ENCODE measurements at regions not wholly inside any gene's neighbourhood (a gene's known extent, or its start where the extent isn't known, plus 50 kb on each side); places are given as distances from the start of the nearest gene placed in this dataset.

GRCh38 chr6:137370871-137371633 lies 123.1 kb downstream of the OLIG3 start (continued):
- TF ChIP-seq ZNF592 (IDR thresholded peaks at IDR 0.05) (peak; percentile 97), MYB (IDR thresholded peaks at IDR 0.05; ENCODE audit: borderline replicate concordance, low read depth, low read length) (no peak), SRF (IDR thresholded peaks at IDR 0.05; ENCODE audit: low read depth in 2 of 2, low read length in 2 of 2) (no peak), IKZF2 (IDR thresholded peaks at IDR 0.05) (peak; percentile 73 to 76), EED (IDR thresholded peaks at IDR 0.05; ENCODE audit: low read depth) (0 out of 2 replicates have a peak, but pooled peaks have one; percentile 31), IKZF1 (conservative IDR thresholded peaks at IDR 0.05) (peak; percentile 55), PAX8 (IDR thresholded peaks at IDR 0.05) (no peak), SPI1 (IDR thresholded peaks at IDR 0.05; ENCODE audit: borderline replicate concordance, insufficient read depth, low read depth, low read length) (peak; percentile 90), RBBP5 (conservative IDR thresholded peaks at IDR 0.05) (no peak), KAT2A (conservative IDR thresholded peaks at IDR 0.05; ENCODE audit: control insufficient read depth, low read depth, low read length) (no peak), WRNIP1 (IDR thresholded peaks at IDR 0.05; ENCODE audit: borderline replicate concordance, low read depth, low read length) (no peak)
- TF ChIP-seq, protein P1, sequence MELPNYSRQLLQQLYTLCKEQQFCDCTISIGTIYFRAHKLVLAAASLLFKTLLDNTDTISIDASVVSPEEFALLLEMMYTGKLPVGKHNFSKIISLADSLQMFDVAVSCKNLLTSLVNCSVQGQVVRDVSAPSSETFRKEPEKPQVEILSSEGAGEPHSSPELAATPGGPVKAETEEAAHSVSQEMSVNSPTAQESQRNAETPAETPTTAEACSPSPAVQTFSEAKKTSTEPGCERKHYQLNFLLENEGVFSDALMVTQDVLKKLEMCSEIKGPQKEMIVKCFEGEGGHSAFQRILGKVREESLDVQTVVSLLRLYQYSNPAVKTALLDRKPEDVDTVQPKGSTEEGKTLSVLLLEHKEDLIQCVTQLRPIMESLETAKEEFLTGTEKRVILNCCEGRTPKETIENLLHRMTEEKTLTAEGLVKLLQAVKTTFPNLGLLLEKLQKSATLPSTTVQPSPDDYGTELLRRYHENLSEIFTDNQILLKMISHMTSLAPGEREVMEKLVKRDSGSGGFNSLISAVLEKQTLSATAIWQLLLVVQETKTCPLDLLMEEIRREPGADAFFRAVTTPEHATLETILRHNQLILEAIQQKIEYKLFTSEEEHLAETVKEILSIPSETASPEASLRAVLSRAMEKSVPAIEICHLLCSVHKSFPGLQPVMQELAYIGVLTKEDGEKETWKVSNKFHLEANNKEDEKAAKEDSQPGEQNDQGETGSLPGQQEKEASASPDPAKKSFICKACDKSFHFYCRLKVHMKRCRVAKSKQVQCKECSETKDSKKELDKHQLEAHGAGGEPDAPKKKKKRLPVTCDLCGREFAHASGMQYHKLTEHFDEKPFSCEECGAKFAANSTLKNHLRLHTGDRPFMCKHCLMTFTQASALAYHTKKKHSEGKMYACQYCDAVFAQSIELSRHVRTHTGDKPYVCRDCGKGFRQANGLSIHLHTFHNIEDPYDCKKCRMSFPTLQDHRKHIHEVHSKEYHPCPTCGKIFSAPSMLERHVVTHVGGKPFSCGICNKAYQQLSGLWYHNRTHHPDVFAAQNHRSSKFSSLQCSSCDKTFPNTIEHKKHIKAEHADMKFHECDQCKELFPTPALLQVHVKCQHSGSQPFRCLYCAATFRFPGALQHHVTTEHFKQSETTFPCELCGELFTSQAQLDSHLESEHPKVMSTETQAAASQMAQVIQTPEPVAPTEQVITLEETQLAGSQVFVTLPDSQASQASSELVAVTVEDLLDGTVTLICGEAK (IDR thresholded peaks at IDR 0.05; ENCODE audit: borderline replicate concordance), result no peak
- TF ChIP-seq, protein P2, sequence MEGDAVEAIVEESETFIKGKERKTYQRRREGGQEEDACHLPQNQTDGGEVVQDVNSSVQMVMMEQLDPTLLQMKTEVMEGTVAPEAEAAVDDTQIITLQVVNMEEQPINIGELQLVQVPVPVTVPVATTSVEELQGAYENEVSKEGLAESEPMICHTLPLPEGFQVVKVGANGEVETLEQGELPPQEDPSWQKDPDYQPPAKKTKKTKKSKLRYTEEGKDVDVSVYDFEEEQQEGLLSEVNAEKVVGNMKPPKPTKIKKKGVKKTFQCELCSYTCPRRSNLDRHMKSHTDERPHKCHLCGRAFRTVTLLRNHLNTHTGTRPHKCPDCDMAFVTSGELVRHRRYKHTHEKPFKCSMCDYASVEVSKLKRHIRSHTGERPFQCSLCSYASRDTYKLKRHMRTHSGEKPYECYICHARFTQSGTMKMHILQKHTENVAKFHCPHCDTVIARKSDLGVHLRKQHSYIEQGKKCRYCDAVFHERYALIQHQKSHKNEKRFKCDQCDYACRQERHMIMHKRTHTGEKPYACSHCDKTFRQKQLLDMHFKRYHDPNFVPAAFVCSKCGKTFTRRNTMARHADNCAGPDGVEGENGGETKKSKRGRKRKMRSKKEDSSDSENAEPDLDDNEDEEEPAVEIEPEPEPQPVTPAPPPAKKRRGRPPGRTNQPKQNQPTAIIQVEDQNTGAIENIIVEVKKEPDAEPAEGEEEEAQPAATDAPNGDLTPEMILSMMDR (IDR thresholded peaks at IDR 0.05 in 2 of 3, conservative IDR thresholded peaks at IDR 0.05 in 1 of 3; ENCODE audit: control insufficient read depth in 2 of 3, extremely low read depth in 1 of 3, insufficient read depth in 1 of 3, low read depth in 3 of 3, low read length in 3 of 3), result peak in 2 of 3 experiments; percentile 10 to 28; a peak in 2 of 6 replicates
- TF ChIP-seq, protein P3, sequence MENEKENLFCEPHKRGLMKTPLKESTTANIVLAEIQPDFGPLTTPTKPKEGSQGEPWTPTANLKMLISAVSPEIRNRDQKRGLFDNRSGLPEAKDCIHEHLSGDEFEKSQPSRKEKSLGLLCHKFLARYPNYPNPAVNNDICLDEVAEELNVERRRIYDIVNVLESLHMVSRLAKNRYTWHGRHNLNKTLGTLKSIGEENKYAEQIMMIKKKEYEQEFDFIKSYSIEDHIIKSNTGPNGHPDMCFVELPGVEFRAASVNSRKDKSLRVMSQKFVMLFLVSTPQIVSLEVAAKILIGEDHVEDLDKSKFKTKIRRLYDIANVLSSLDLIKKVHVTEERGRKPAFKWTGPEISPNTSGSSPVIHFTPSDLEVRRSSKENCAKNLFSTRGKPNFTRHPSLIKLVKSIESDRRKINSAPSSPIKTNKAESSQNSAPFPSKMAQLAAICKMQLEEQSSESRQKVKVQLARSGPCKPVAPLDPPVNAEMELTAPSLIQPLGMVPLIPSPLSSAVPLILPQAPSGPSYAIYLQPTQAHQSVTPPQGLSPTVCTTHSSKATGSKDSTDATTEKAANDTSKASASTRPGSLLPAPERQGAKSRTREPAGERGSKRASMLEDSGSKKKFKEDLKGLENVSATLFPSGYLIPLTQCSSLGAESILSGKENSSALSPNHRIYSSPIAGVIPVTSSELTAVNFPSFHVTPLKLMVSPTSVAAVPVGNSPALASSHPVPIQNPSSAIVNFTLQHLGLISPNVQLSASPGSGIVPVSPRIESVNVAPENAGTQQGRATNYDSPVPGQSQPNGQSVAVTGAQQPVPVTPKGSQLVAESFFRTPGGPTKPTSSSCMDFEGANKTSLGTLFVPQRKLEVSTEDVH (IDR thresholded peaks at IDR 0.05; ENCODE audit: low read depth, partially characterized antibody), result no peak

Data from GM12878 (cell line).